H9 (cell line): ENCODE measurements at regions not wholly inside any gene's neighbourhood (a gene's known extent, or its start where the extent isn't known, plus 50 kb on each side); places are given as distances from the start of the nearest gene placed in this dataset.

ENCODE experiments used
- DNase-seq: peaks from one replicate; pipeline ENCODE4 v3.0.0-alpha.2; 2017
- H2AFZ ChIP-seq: one replicate; pipeline ENCODE4 v1.6.1; 2013; ENCODE audit warnings: mild to moderate bottlenecking, low read length, control low read depth, moderate library complexity
- H2AK5ac ChIP-seq: 2 replicates; pipeline ENCODE4 v1.6.1; 2013; ENCODE audit warnings: low read length, control low read depth, mixed read lengths; ENCODE audit not compliant: insufficient read length
- H2BK120ac ChIP-seq: one replicate; pipeline ENCODE4 v1.6.1; 2013; ENCODE audit warnings: low read depth, mild to moderate bottlenecking, low read length, control low read depth, inconsistent platforms; ENCODE audit not compliant: poor library complexity, severe bottlenecking
- H2BK12ac ChIP-seq: 2 replicates; pipeline ENCODE4 v1.6.1; 2013; ENCODE audit warnings: low read length, control low read depth, mixed read lengths, low read depth; ENCODE audit not compliant: insufficient read length
- H2BK15ac ChIP-seq: 2 replicates; pipeline ENCODE4 v1.6.1; 2013; ENCODE audit warnings: low read depth, low read length, control low read depth
- H2BK20ac ChIP-seq: one replicate; pipeline ENCODE4 v1.6.1; 2013; ENCODE audit warnings: low read depth, mild to moderate bottlenecking, low read length, control low read depth, inconsistent platforms; ENCODE audit not compliant: poor library complexity, severe bottlenecking
- H2BK5ac ChIP-seq: 2 replicates; pipeline ENCODE4 v1.6.1; 2013; ENCODE audit warnings: low read length, control low read depth, mixed read lengths; ENCODE audit not compliant: insufficient read length
- H3K14ac ChIP-seq: 2 replicates; pipeline ENCODE4 v1.6.1; 2013; ENCODE audit warnings: low read length, control low read depth; ENCODE audit not compliant: insufficient read depth
- H3K18ac ChIP-seq: 2 replicates; pipeline ENCODE4 v1.6.1; 2013; ENCODE audit warnings: low read depth, mild to moderate bottlenecking, mixed read lengths, low read length, control low read depth; ENCODE audit not compliant: insufficient read length
- H3K23ac ChIP-seq: 2 replicates; pipeline ENCODE4 v1.6.1; 2013; ENCODE audit warnings: low read length, control low read depth, mixed read lengths, low read depth; ENCODE audit not compliant: insufficient read length
- H3K23me2 ChIP-seq: 2 replicates; pipeline ENCODE4 v1.6.1; 2013; ENCODE audit warnings: low read depth, mild to moderate bottlenecking, mixed read lengths, low read length, control low read depth; ENCODE audit not compliant: insufficient read length, poor library complexity, severe bottlenecking
- H3K27ac ChIP-seq: 2 replicates; pipeline ENCODE4 v1.5.1; 2013; ENCODE audit warnings: low read length, control low read depth, mixed read lengths, low read depth; ENCODE audit not compliant: insufficient read length
- H3K27me3 ChIP-seq: 2 replicates; pipeline ENCODE4 v1.6.1; 2013; ENCODE audit warnings: low read length, control low read depth, inconsistent platforms; ENCODE audit not compliant: insufficient read depth
- H3K4ac ChIP-seq: 2 replicates; pipeline ENCODE4 v1.6.1; 2013; ENCODE audit warnings: low read depth, mild to moderate bottlenecking, control low read depth, inconsistent platforms, low read length, moderate library complexity
- H3K4me1 ChIP-seq: 2 replicates; pipeline ENCODE4 v1.6.1; 2013; ENCODE audit warnings: low read length, control low read depth, inconsistent platforms; ENCODE audit not compliant: insufficient read depth
- H3K4me2 ChIP-seq: 2 replicates; pipeline ENCODE4 v1.6.1; 2013; ENCODE audit warnings: low read length, control low read depth, mixed read lengths; ENCODE audit not compliant: insufficient read length, insufficient read depth
- H3K56ac ChIP-seq: 2 replicates; pipeline ENCODE4 v1.6.1; 2013; ENCODE audit warnings: low read depth, mild to moderate bottlenecking, mixed read lengths, low read length, control low read depth; ENCODE audit not compliant: insufficient read length
- H3K79me1 ChIP-seq: 2 replicates; pipeline ENCODE4 v1.6.1; 2013; ENCODE audit warnings: low read depth, mild to moderate bottlenecking, moderate library complexity, low read length, control low read depth, inconsistent platforms; ENCODE audit not compliant: insufficient read depth, poor library complexity, severe bottlenecking
- H3K79me2 ChIP-seq: 2 replicates; pipeline ENCODE4 v1.6.1; 2013; ENCODE audit warnings: low read length, control low read depth, inconsistent platforms; ENCODE audit not compliant: insufficient read depth
- H3K9ac ChIP-seq: 2 replicates; pipeline ENCODE4 v1.6.1; 2013; ENCODE audit warnings: low read length, control low read depth, mixed read lengths; ENCODE audit not compliant: insufficient read length; ENCODE audit errors: extremely low read depth
- H3K9me3 ChIP-seq: one replicate; pipeline ENCODE4 v1.6.1; 2013; ENCODE audit warnings: low read depth, low read length, inconsistent platforms; ENCODE audit not compliant: control insufficient read depth
- H3T11ph ChIP-seq: one replicate; pipeline ENCODE4 v1.6.1; 2013; ENCODE audit warnings: mild to moderate bottlenecking, low read length, control low read depth, inconsistent platforms
- H4K20me1 ChIP-seq: one replicate; pipeline ENCODE4 v1.6.1; 2013; ENCODE audit not compliant: control insufficient read depth, insufficient read length, insufficient read depth
- H4K5ac ChIP-seq: 2 replicates; pipeline ENCODE4 v1.6.1; 2013; ENCODE audit warnings: low read depth, mild to moderate bottlenecking, mixed read lengths, low read length, control low read depth; ENCODE audit not compliant: insufficient read length
- H4K8ac ChIP-seq: replicated peaks from 2 replicates; pipeline ENCODE4 v1.6.1; 2013; ENCODE audit warnings: low read length, control low read depth, mixed read lengths, low read depth; ENCODE audit not compliant: insufficient read length
- H4K91ac ChIP-seq: 2 replicates; pipeline ENCODE4 v1.6.1; 2013; ENCODE audit warnings: low read depth, mild to moderate bottlenecking, moderate library complexity, mixed read lengths, low read length, control low read depth; ENCODE audit not compliant: insufficient read length
- H3K27ac Mint-ChIP-seq, 3 experiments: 2 replicates in 2 of 3; 3 replicates in 1 of 3; pipeline ENCODE4 v1.8.0; 2020 to 2021; ENCODE audit warnings: mixed read lengths in 3 of 3, mild to moderate bottlenecking in 1 of 3, moderate library complexity in 1 of 3
- H3K27me3 Mint-ChIP-seq: 2 replicates; pipeline ENCODE4 v1.8.0; 2021; ENCODE audit warnings: low read depth, mild to moderate bottlenecking, moderate library complexity, mixed read lengths
- H3K36me3 Mint-ChIP-seq, 3 experiments: 2 replicates in 2 of 3; 3 replicates in 1 of 3; pipeline ENCODE4 v1.8.0; 2020 to 2021; ENCODE audit warnings: low read depth in 3 of 3, mixed read lengths in 3 of 3; ENCODE audit not compliant: insufficient read depth in 1 of 3
- H3K4me1 Mint-ChIP-seq, 2 experiments: 2 replicates each; pipeline ENCODE4 v1.8.0; 2020; ENCODE audit warnings: mixed read lengths in 2 of 2
- H3K4me3 Mint-ChIP-seq, 2 experiments: 2 replicates in 1 of 2; 3 replicates in 1 of 2; pipeline ENCODE4 v1.8.0; 2020 to 2021; ENCODE audit warnings: mild to moderate bottlenecking in 2 of 2, mixed read lengths in 2 of 2, moderate library complexity in 1 of 2
- H3K9me3 Mint-ChIP-seq, 2 experiments: 2 replicates in 1 of 2; 3 replicates in 1 of 2; pipeline ENCODE4 v1.8.0; 2020; ENCODE audit warnings: mild to moderate bottlenecking in 2 of 2, mixed read lengths in 2 of 2, moderate library complexity in 1 of 2
- WGBS: extraction: QIAGEN DNeasy Blood & Tissue Kit; methylation state at CpG from one replicate; pipeline ENCODE4 v1.1.7; 2013; ENCODE audit warnings: missing lambda C conversion rate, low lambda C conversion rate, mixed read lengths; ENCODE audit not compliant: insufficient read length; ENCODE audit errors: extremely low coverage; 5-methylcytosine and 5-hydroxymethylcytosine counted together
- TF ChIP-seq, protein P1 (sequence below): fragments of 200-600 bp; sonication (generic); conservative IDR thresholded peaks from 3 replicates; pipeline ENCODE4 v1.8.0; 2021; ENCODE audit warnings: antibody characterized with exemption, mild to moderate bottlenecking

DNA sequence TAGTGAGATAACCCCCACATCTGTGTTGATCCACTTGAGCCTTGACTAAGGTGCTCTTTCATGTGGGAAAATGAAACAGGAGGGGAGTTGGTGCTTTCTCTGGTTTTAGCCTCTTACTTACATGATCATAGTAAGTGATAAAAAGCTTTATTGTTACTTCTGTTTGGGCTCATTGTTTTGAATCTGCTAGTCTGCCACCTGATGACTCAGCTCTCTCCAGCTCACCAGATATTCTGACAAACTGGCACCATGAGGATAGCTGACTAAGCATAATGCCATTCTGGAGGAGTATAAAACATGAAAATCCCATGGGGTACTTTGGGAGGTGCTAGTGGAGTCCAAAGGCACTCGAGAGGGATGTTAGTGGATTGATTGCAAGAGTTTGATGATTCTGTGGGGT is 824.0 kb downstream of the RAPGEF2 start:
- no peak overlapping the region for H3K14ac ChIP-seq
- Mint-ChIP-seq H3K27me3 (no peaks in the 10 kb centered on the region), H3K27ac (no peak overlapping the region), H3K4me3 (no peak overlapping the region), H3K36me3 (peaks cover 16 to 23% (median 21%) of the 10 kb centered on the region in 3 experiments), H3K4me1 (no peaks in the 10 kb centered on the region), H3K9me3 (peaks cover 42 to 49% of the 10 kb centered on the region in 2 experiments)
- H3K79me2 ChIP-seq = no peaks in the 10 kb centered on the region
- no peaks in the 10 kb centered on the region for H3K4me1 ChIP-seq
- no peak overlapping the region for H2BK5ac ChIP-seq
- no peak overlapping the region for H3T11ph ChIP-seq
- H4K20me1 ChIP-seq = no peaks in the 10 kb centered on the region
- H3K23me2 ChIP-seq = no peaks in the 10 kb centered on the region
- no peak overlapping the region for H2AFZ ChIP-seq
- H3K56ac ChIP-seq = no peak overlapping the region
- H4K8ac ChIP-seq = no peak overlapping the region
- H2BK20ac ChIP-seq = no peak overlapping the region
- H3K4me2 ChIP-seq = no peak overlapping the region
- no peak overlapping the region for H2BK120ac ChIP-seq
- no peak overlapping the region for H3K4ac ChIP-seq
- H4K5ac ChIP-seq = no peak overlapping the region
- no peaks in the 10 kb centered on the region for H3K79me1 ChIP-seq
- no CpG with 5 or more reads among the region's 1 CpG for WGBS
- peaks cover 12% of the 10 kb centered on the region for H3K9me3 ChIP-seq
- no peak overlapping the region for H2BK15ac ChIP-seq
- H3K23ac ChIP-seq = no peak overlapping the region
- no peak overlapping the region for H3K18ac ChIP-seq
- no peaks in the 10 kb centered on the region for H3K27me3 ChIP-seq
- H4K91ac ChIP-seq = no peak overlapping the region
- H3K27ac ChIP-seq = no peak overlapping the region
- TF ChIP-seq, protein P1, sequence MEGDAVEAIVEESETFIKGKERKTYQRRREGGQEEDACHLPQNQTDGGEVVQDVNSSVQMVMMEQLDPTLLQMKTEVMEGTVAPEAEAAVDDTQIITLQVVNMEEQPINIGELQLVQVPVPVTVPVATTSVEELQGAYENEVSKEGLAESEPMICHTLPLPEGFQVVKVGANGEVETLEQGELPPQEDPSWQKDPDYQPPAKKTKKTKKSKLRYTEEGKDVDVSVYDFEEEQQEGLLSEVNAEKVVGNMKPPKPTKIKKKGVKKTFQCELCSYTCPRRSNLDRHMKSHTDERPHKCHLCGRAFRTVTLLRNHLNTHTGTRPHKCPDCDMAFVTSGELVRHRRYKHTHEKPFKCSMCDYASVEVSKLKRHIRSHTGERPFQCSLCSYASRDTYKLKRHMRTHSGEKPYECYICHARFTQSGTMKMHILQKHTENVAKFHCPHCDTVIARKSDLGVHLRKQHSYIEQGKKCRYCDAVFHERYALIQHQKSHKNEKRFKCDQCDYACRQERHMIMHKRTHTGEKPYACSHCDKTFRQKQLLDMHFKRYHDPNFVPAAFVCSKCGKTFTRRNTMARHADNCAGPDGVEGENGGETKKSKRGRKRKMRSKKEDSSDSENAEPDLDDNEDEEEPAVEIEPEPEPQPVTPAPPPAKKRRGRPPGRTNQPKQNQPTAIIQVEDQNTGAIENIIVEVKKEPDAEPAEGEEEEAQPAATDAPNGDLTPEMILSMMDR = no peak
- H2AK5ac ChIP-seq = no peak overlapping the region
- no peak overlapping the region for H2BK12ac ChIP-seq
- H3K9ac ChIP-seq = no peak overlapping the region
- no peak for DNase-seq
